ENCODE measurements at regions not wholly inside any gene's neighbourhood (a gene's known extent, or its start where the extent isn't known, plus 50 kb on each side); places are given as distances from the start of the nearest gene placed in this dataset.
A peak's percentile ranks its signal among the peaks of the same experiment; 100 is the strongest.

GRCh38 chr22:48889887-48890692 lies 937.6 kb downstream of the BRD1 start:
- intact Hi-C loops (cut with DNase I): no loop called here
- no peak for ATAC-seq (ENCODE audit: poor library complexity)

GRCh38 chr22:48889209-48889830 lies 938.4 kb downstream of the BRD1 start:
- DNase-seq (peak; percentile 12), ATAC-seq (ENCODE audit: poor library complexity) (no peak)
- intact Hi-C loops (cut with DNase I): no loop called here

More at GRCh38 chr22:48889887-48890692, 937.6 kb downstream of the BRD1 start:
- DNase-seq: peak; percentile 17

- intact Hi-C loops (cut with DNase I): no loop called here
Observed at GRCh38 chr22:48888466-48889208, 939.0 kb downstream of the BRD1 start.

GRCh38 chr22:48887394-48888332 lies 940.0 kb downstream of the BRD1 start:
- ATAC-seq (ENCODE audit: poor library complexity) (no peak), DNase-seq (no peak)
- intact Hi-C loops (cut with DNase I): no loop called here

More at GRCh38 chr22:48888466-48889208, 939.0 kb downstream of the BRD1 start:
- ATAC-seq (ENCODE audit: poor library complexity) (no peak), DNase-seq (peak; percentile 4)

GRCh38 chr22:48886604-48887393 lies 940.9 kb downstream of the BRD1 start:
- intact Hi-C loops (cut with DNase I): no loop called here
- ATAC-seq (ENCODE audit: poor library complexity) (no peak), DNase-seq (peak; percentile 20)

- ATAC-seq (ENCODE audit: poor library complexity): no peak
- peak; percentile 2 for DNase-seq
- intact Hi-C loops (cut with DNase I): no loop called here
Observed at GRCh38 chr22:48885919-48886305, 941.8 kb downstream of the BRD1 start.

- DNase-seq (peak; percentile 35), ATAC-seq (ENCODE audit: poor library complexity) (no peak)
- intact Hi-C loops (cut with DNase I): no loop called here
Observed at GRCh38 chr22:48885271-48885918, 942.3 kb downstream of the BRD1 start.

GRCh38 chr22:48884786-48885185 lies 942.9 kb downstream of the BRD1 start:
- peak; percentile 24 for DNase-seq
- intact Hi-C loops (cut with DNase I): no loop called here
- ATAC-seq (ENCODE audit: poor library complexity): no peak

- intact Hi-C loops (cut with DNase I): no loop called here
- no peak for ATAC-seq (ENCODE audit: poor library complexity)
- DNase-seq: peak; percentile 21
Observed at GRCh38 chr22:48884324-48884723, 943.3 kb downstream of the BRD1 start.

GRCh38 chr22:48883211-48883960 lies 944.3 kb downstream of the BRD1 start:
- ATAC-seq (ENCODE audit: poor library complexity) (no peak), DNase-seq (peak; percentile 33)
- intact Hi-C loops (cut with DNase I): no loop called here

- no peak for ATAC-seq (ENCODE audit: poor library complexity)
- peak; percentile 17 for DNase-seq
- intact Hi-C loops (cut with DNase I): no loop called here
Observed at GRCh38 chr22:48882636-48883200, 945.0 kb downstream of the BRD1 start.

GRCh38 chr22:48881326-48881980 lies 946.2 kb downstream of the BRD1 start:
- intact Hi-C loops (cut with DNase I): no loop called here
- ATAC-seq (ENCODE audit: poor library complexity) (no peak), DNase-seq (peak; percentile 27)

- peak; percentile 6 for DNase-seq
- no peak for ATAC-seq (ENCODE audit: poor library complexity)
- intact Hi-C loops (cut with DNase I): no loop called here
Observed at GRCh38 chr22:48880749-48881148, 946.9 kb downstream of the BRD1 start.

GRCh38 chr22:48876951-48877350 lies 950.7 kb downstream of the BRD1 start:
- DNase-seq (no peak), ATAC-seq (ENCODE audit: poor library complexity) (no peak)
- intact Hi-C loops (cut with DNase I): no loop called here

- no peak for DNase-seq
- ATAC-seq (ENCODE audit: poor library complexity): no peak
- intact Hi-C loops (cut with DNase I): no loop called here
Observed at GRCh38 chr22:48874956-48875355, 952.7 kb downstream of the BRD1 start.

GRCh38 chr22:48873191-48873520 lies 954.5 kb downstream of the BRD1 start:
- intact Hi-C loops (cut with DNase I): no loop called here
- ATAC-seq (ENCODE audit: poor library complexity): no peak

More at GRCh38 chr22:48873191-48873520, 954.5 kb downstream of the BRD1 start:
- no peak for DNase-seq
